B cell (primary cell): ENCODE measurements at regions not wholly inside any gene's neighbourhood (a gene's known extent, or its start where the extent isn't known, plus 50 kb on each side); places are given as distances from the start of the nearest gene placed in this dataset.

ENCODE experiments used
- ATAC-seq: fragments of 200-7000 bp; cut with Tn5 transposase; one replicate; pipeline ENCODE4 v1.10.0; 2021; ENCODE audit warnings: low read depth, mild to moderate bottlenecking, moderate number of reproducible peaks, moderate library complexity
- CTCF ChIA-PET: fragments of 350-600 bp; sonication (Branson Sonifier 250); formaldehyde crosslinking; loops from one replicate; lab custom pipeline; 2021; ENCODE audit warnings: antibody characterized with exemption, inconsistent platforms; lab: Charles Lee
- POLR2A ChIA-PET: fragments of 350-600 bp; sonication (Branson Sonifier 250); formaldehyde crosslinking; loops from one replicate; lab custom pipeline; 2021; ENCODE audit warnings: antibody characterized with exemption; lab: Charles Lee
- DNase-seq: peaks from one replicate; pipeline ENCODE4 v3.0.0; 2013
- H2AFZ ChIP-seq: 2 replicates; pipeline ENCODE4 v1.6.1; 2012; ENCODE audit warnings: mild to moderate bottlenecking, low read depth, low read length; ENCODE audit not compliant: insufficient read depth, poor library complexity, severe bottlenecking
- H3K27ac ChIP-seq, 2 donors: 1 replicate in 1 of 2; 2 replicates in 1 of 2; pipeline ENCODE4 v1.5.1; 2012 to 2013; ENCODE audit warnings: low read length in 2 of 2, mild to moderate bottlenecking in 2 of 2, moderate library complexity in 1 of 2
- H3K27me3 ChIP-seq, 4 experiments: fragments of 200-600 bp in 1 of 4; sonication (generic) in 1 of 4; replicated peaks in 1 of 4; 1 replicate in 2 of 4; 2 replicates in 2 of 4; pipeline versions ENCODE4 v1.6.1 to v1.7.0; 2013 to 2016; ENCODE audit warnings: low read length in 3 of 4, mild to moderate bottlenecking in 2 of 4, mixed read lengths in 1 of 4, moderate library complexity in 1 of 4; ENCODE audit not compliant: insufficient read depth in 4 of 4, control insufficient read depth in 3 of 4; ENCODE audit errors: control extremely low read depth in 1 of 4
- H3K36me3 ChIP-seq, 2 experiments: replicated peaks in 1 of 2; 1 replicate in 1 of 2; 2 replicates in 1 of 2; pipeline versions ENCODE4 v1.6.1 to v1.7.1; 2013; ENCODE audit warnings: low read length in 1 of 2; ENCODE audit not compliant: insufficient read depth in 2 of 2, control insufficient read depth in 1 of 2; ENCODE audit errors: control extremely low read depth in 1 of 2, extremely low read depth in 1 of 2
- H3K4me1 ChIP-seq, 2 donors: fragments of 200-600 bp in 1 of 2; sonication (generic) in 1 of 2; 1 replicate in 1 of 2; 2 replicates in 1 of 2; pipeline versions ENCODE4 v1.5.1 to v1.6.1; 2013 to 2017; ENCODE audit warnings: low read length in 2 of 2; ENCODE audit not compliant: control insufficient read depth in 2 of 2, insufficient read depth in 2 of 2
- H3K4me2 ChIP-seq: replicated peaks from 2 replicates; pipeline ENCODE3; 2012; ENCODE audit warnings: mild to moderate bottlenecking, low read depth, low read length; ENCODE audit not compliant: poor library complexity, severe bottlenecking
- H3K4me3 ChIP-seq, 5 experiments: fragments of 200-600 bp in 1 of 5; sonication (generic) in 1 of 5; 1 replicate in 3 of 5; 2 replicates in 2 of 5; pipeline versions ENCODE4 v1.5.1 to v1.7.0; 2011 to 2016; ENCODE audit warnings: low read length in 4 of 5, mild to moderate bottlenecking in 4 of 5, low read depth in 2 of 5, control low read depth in 1 of 5, moderate library complexity in 1 of 5; ENCODE audit not compliant: insufficient read depth in 1 of 5; ENCODE audit errors: control extremely low read depth in 1 of 5, extremely low read depth in 1 of 5
- H3K79me2 ChIP-seq: fragments of 200-600 bp; sonication (generic); one replicate; pipeline ENCODE4 v1.6.0; 2016; ENCODE audit warnings: low read length; ENCODE audit not compliant: control insufficient read depth, insufficient read depth
- H3K9ac ChIP-seq: fragments of 200-600 bp; sonication (generic); 2 replicates; pipeline ENCODE4 v1.6.1; 2017; ENCODE audit warnings: mild to moderate bottlenecking, low read length, moderate library complexity
- H3K9me3 ChIP-seq, 3 donors: one replicate each; pipeline versions ENCODE4 v1.6.1 to v1.7.1; 2013; ENCODE audit warnings: low read length in 2 of 3; ENCODE audit not compliant: control insufficient read depth in 2 of 3, insufficient read depth in 1 of 3; ENCODE audit errors: control extremely low read depth in 1 of 3
- H4K20me1 ChIP-seq: 2 replicates; pipeline ENCODE4 v1.6.0; 2012; ENCODE audit warnings: mild to moderate bottlenecking, low read length; ENCODE audit not compliant: insufficient read depth, control insufficient read depth, poor library complexity, severe bottlenecking
- H3K27ac Mint-ChIP-seq: one replicate; pipeline ENCODE4 v1.8.0; 2021; ENCODE audit warnings: mixed read lengths
- H3K27me3 Mint-ChIP-seq: one replicate; pipeline ENCODE4 v1.8.0; 2021; ENCODE audit warnings: mixed read lengths
- H3K4me1 Mint-ChIP-seq: one replicate; pipeline ENCODE4 v1.8.0; 2021; ENCODE audit warnings: mixed read lengths
- H3K4me3 Mint-ChIP-seq: one replicate; pipeline ENCODE4 v1.8.0; 2021; ENCODE audit warnings: mixed read lengths
- H3K9me3 Mint-ChIP-seq: one replicate; pipeline ENCODE4 v1.8.0; 2022; ENCODE audit warnings: mixed read lengths; ENCODE audit not compliant: insufficient read depth
- CTCF ChIP-seq: fragments of 200-600 bp; IDR thresholded peaks from one replicate; pipeline ENCODE4 v1.8.0; 2022; ENCODE audit warnings: antibody characterized with exemption, mild to moderate bottlenecking
- EZH2 ChIP-seq: IDR thresholded peaks from 2 replicates; pipeline ENCODE4 v1.6.1; 2012; ENCODE audit warnings: borderline replicate concordance, low read depth, mild to moderate bottlenecking, moderate library complexity, low read length; ENCODE audit not compliant: insufficient read depth, poor library complexity, severe bottlenecking
- WGBS: methylation state at CpG from one replicate; pipeline ENCODE4 v1.1.5; 2013; ENCODE audit warnings: missing lambda C conversion rate; ENCODE audit not compliant: insufficient coverage; 5-methylcytosine and 5-hydroxymethylcytosine counted together
- intact Hi-C: fragments of 100-400 bp; cut with micrococcal nuclease; formaldehyde crosslinking; loops from one replicate; pipeline ENCODE4 v1.10.0; 2022

- WGBS, result 79% methylated on average over 7 of the region's 7 CpGs
- no peaks in the 10 kb centered on the region for H3K4me1 ChIP-seq
- CTCF ChIA-PET, result no interaction called here
- ATAC-seq (no peak), DNase-seq (no peak)
- Mint-ChIP-seq H3K4me3 (no peak overlapping the region), H3K4me1 (no peaks in the 10 kb centered on the region), H3K27ac (no peak overlapping the region), H3K9me3 (no peaks in the 10 kb centered on the region), H3K27me3 (no peaks in the 10 kb centered on the region)
- H3K9me3 ChIP-seq, result no peaks in the 10 kb centered on the region
- no peak overlapping the region for H3K4me3 ChIP-seq
- no peaks in the 10 kb centered on the region for H3K27me3 ChIP-seq
- POLR2A ChIA-PET, result no interaction called here
- H3K36me3 ChIP-seq, result no peaks in the 10 kb centered on the region
- H3K27ac ChIP-seq, result no peak overlapping the region
- no peaks in the 10 kb centered on the region for H4K20me1 ChIP-seq
- TF ChIP-seq CTCF (no peak), EZH2 (no peak)
- no peak overlapping the region for H2AFZ ChIP-seq
- intact Hi-C loops, result no loop called here
- H3K9ac ChIP-seq, result no peak overlapping the region
- no peaks in the 10 kb centered on the region for H3K79me2 ChIP-seq
- no peak overlapping the region for H3K4me2 ChIP-seq
Observed at GRCh38 chr16:51067352-51067751, 83.7 kb downstream of the SALL1 start.

GRCh38 chr16:51062039-51062438 is 89.0 kb downstream of the SALL1 start:
- Histone ChIP-seq H3K4me2 (no peak overlapping the region), H4K20me1 (no peaks in the 10 kb centered on the region), H3K4me3 (no peak overlapping the region), H3K79me2 (no peaks in the 10 kb centered on the region), H3K9ac (no peak overlapping the region), H3K9me3 (no peaks in the 10 kb centered on the region), H3K36me3 (no peaks in the 10 kb centered on the region), H3K4me1 (no peaks in the 10 kb centered on the region), H2AFZ (no peak overlapping the region), H3K27me3 (peaks cover 0 to 2% (median 0%) of the 10 kb centered on the region in 4 experiments), H3K27ac (no peak overlapping the region)
- CTCF ChIA-PET, result no interaction called here
- H3K27ac Mint-ChIP-seq, result no peak overlapping the region
- no peak for ATAC-seq
- no peaks in the 10 kb centered on the region for H3K4me1 Mint-ChIP-seq
- intact Hi-C loops, result no loop called here
- H3K9me3 Mint-ChIP-seq, result no peaks in the 10 kb centered on the region
- H3K27me3 Mint-ChIP-seq, result no peaks in the 10 kb centered on the region
- WGBS, result no CpG with 5 or more reads among the region's 5 CpGs
- no peak overlapping the region for H3K4me3 Mint-ChIP-seq
- POLR2A ChIA-PET, result no interaction called here
- TF ChIP-seq EZH2, result no peak
- TF ChIP-seq CTCF, result no peak
- DNase-seq, result no peak
